Effector memory CD4-positive, alpha-beta T cell (primary cell): ENCODE measurements at regions not wholly inside any gene's neighbourhood (a gene's known extent, or its start where the extent isn't known, plus 50 kb on each side); places are given as distances from the start of the nearest gene placed in this dataset.

ENCODE experiments used
- DNase-seq, 3 donors: peaks; one replicate each; pipeline ENCODE4 v3.0.0-alpha.2; 2020
- H3K27ac ChIP-seq: 2 replicates; pipeline ENCODE4 v1.7.0; 2013; ENCODE audit warnings: mild to moderate bottlenecking, low read length, moderate library complexity; ENCODE audit not compliant: insufficient read depth, poor library complexity, severe bottlenecking
- H3K27me3 ChIP-seq: replicated peaks from 2 replicates; pipeline ENCODE4 v1.7.0; 2013; ENCODE audit warnings: mild to moderate bottlenecking, low read length; ENCODE audit not compliant: insufficient read depth, control insufficient read depth, poor library complexity, severe bottlenecking
- H3K36me3 ChIP-seq: 2 replicates; pipeline ENCODE4 v1.7.0; 2013; ENCODE audit warnings: mild to moderate bottlenecking, low read length, moderate library complexity; ENCODE audit not compliant: control insufficient read depth, insufficient read depth
- H3K4me1 ChIP-seq: 2 replicates; pipeline ENCODE4 v1.7.0; 2013; ENCODE audit warnings: low read length, mild to moderate bottlenecking; ENCODE audit not compliant: control insufficient read depth, insufficient read depth, poor library complexity, severe bottlenecking
- H3K4me3 ChIP-seq: 2 replicates; pipeline ENCODE4 v1.7.0; 2013; ENCODE audit warnings: low read length, low read depth, mild to moderate bottlenecking; ENCODE audit not compliant: insufficient read depth, poor library complexity, severe bottlenecking
- H3K9me3 ChIP-seq: 2 replicates; pipeline ENCODE4 v1.7.0; 2013; ENCODE audit warnings: mild to moderate bottlenecking, low read length, moderate library complexity; ENCODE audit not compliant: control insufficient read depth

- no peak overlapping the region for H3K27ac ChIP-seq
- no peaks in the 10 kb centered on the region for H3K36me3 ChIP-seq
- H3K4me1 ChIP-seq = no peaks in the 10 kb centered on the region
- H3K9me3 ChIP-seq = no peaks in the 10 kb centered on the region
- no peak for DNase-seq
- H3K27me3 ChIP-seq = no peaks in the 10 kb centered on the region
- H3K4me3 ChIP-seq = no peak overlapping the region
These were observed 116.7 kb downstream of the CDC7 start for GRCh38 chr1:91617285-91617765.

DNA sequence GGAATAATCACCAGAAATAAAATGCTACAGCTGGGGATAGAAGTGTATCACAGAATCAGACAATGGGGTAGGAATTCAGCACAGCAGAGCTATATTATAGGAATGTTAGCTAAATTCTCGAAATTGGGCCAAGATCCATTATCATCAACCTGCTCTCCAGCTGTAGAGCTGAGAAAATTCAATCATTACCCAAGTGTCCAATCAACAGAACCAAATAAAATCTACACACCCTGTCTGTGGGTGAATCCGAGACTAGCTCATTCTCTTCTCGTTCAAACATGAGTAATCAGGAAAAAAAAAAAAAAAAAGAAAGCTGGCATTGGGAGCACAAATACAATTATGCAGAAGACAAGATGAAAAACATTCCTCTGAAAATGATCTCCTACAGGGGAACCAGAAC, 119.2 kb downstream of the CDC7 start:
- Histone ChIP-seq H3K27ac (no peak overlapping the region), H3K36me3 (no peaks in the 10 kb centered on the region), H3K9me3 (no peaks in the 10 kb centered on the region), H3K4me3 (no peak overlapping the region), H3K4me1 (no peaks in the 10 kb centered on the region), H3K27me3 (no peaks in the 10 kb centered on the region)
- no peak for DNase-seq

- no peak overlapping the region for H3K4me3 ChIP-seq
- DNase-seq = no peak
- H3K27ac ChIP-seq = no peak overlapping the region
- no peaks in the 10 kb centered on the region for H3K27me3 ChIP-seq
- H3K4me1 ChIP-seq = no peaks in the 10 kb centered on the region
- no peaks in the 10 kb centered on the region for H3K36me3 ChIP-seq
- no peaks in the 10 kb centered on the region for H3K9me3 ChIP-seq
These were observed 120.7 kb downstream of the CDC7 start for GRCh38 chr1:91621360-91621759.

- Histone ChIP-seq H3K4me3 (no peak overlapping the region), H3K27ac (no peak overlapping the region), H3K4me1 (no peaks in the 10 kb centered on the region), H3K27me3 (no peaks in the 10 kb centered on the region), H3K9me3 (no peaks in the 10 kb centered on the region), H3K36me3 (no peaks in the 10 kb centered on the region)
- DNase-seq = no peak
These were observed 121.3 kb downstream of the CDC7 start for GRCh38 chr1:91621907-91622306.

- DNase-seq = no peak
- Histone ChIP-seq H3K36me3 (no peaks in the 10 kb centered on the region), H3K4me3 (no peak overlapping the region), H3K9me3 (no peaks in the 10 kb centered on the region), H3K27ac (no peak overlapping the region), H3K27me3 (no peaks in the 10 kb centered on the region), H3K4me1 (no peaks in the 10 kb centered on the region)
These were observed 122.0 kb downstream of the CDC7 start for GRCh38 chr1:91622616-91623015.

GRCh38 chr1:91623020-91623419, 122.4 kb downstream of the CDC7 start:
- no peak overlapping the region for H3K4me3 ChIP-seq
- no peak for DNase-seq
- H3K27me3 ChIP-seq = no peaks in the 10 kb centered on the region
- H3K9me3 ChIP-seq = no peaks in the 10 kb centered on the region
- no peaks in the 10 kb centered on the region for H3K36me3 ChIP-seq
- no peaks in the 10 kb centered on the region for H3K4me1 ChIP-seq
- H3K27ac ChIP-seq = no peak overlapping the region

GRCh38 chr1:91624331-91624730, 123.7 kb downstream of the CDC7 start:
- H3K4me3 ChIP-seq = no peak overlapping the region
- no peak for DNase-seq
- no peaks in the 10 kb centered on the region for H3K36me3 ChIP-seq
- H3K27me3 ChIP-seq = no peaks in the 10 kb centered on the region
- H3K9me3 ChIP-seq = no peaks in the 10 kb centered on the region
- no peak overlapping the region for H3K27ac ChIP-seq
- no peaks in the 10 kb centered on the region for H3K4me1 ChIP-seq
